ENCODE measurements at regions not wholly inside any gene's neighbourhood (a gene's known extent, or its start where the extent isn't known, plus 50 kb on each side); places are given as distances from the start of the nearest gene placed in this dataset.
"Not testable (repeated sequence)": the region's sequence is repeated elsewhere in the genome, so short reads cannot be mapped to it uniquely, and the experiment has no call there.

DNA sequence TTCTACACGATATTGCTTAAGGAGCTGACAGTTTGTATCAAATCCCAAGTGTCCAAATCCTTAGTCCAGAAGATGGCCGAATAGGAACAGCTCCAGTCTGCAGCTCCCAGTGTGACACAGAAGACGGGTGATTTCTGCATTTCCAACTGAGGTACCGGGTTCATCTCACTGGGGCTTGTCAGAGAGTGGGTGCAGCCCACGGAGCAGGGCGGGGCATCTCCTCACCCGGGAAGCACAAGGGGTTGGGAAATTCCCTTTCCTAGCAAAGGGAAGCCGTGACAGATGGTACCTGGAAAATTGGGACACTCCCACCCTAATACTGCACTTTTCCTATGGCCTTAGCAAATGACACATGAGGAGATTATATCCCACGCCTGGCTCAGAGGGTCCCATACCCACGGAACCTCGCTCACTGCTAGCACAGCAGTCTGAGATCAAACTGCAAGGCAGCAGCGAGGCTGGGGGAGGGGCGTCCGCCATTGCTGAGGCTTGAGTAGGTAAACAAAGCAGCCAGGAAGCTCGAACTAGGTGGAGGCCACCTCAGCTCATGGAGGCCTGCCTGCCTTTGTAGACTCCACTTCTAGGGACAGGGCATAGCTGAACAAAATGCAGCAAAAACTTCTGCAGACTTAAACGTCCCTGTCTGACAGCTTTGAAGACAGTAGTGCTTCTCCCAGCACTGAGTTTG lies 162.3 kb upstream of the MAP2 start:
- TF ChIP-seq, protein P1, sequence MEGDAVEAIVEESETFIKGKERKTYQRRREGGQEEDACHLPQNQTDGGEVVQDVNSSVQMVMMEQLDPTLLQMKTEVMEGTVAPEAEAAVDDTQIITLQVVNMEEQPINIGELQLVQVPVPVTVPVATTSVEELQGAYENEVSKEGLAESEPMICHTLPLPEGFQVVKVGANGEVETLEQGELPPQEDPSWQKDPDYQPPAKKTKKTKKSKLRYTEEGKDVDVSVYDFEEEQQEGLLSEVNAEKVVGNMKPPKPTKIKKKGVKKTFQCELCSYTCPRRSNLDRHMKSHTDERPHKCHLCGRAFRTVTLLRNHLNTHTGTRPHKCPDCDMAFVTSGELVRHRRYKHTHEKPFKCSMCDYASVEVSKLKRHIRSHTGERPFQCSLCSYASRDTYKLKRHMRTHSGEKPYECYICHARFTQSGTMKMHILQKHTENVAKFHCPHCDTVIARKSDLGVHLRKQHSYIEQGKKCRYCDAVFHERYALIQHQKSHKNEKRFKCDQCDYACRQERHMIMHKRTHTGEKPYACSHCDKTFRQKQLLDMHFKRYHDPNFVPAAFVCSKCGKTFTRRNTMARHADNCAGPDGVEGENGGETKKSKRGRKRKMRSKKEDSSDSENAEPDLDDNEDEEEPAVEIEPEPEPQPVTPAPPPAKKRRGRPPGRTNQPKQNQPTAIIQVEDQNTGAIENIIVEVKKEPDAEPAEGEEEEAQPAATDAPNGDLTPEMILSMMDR (IDR thresholded peaks at IDR 0.05), result not testable (repeated sequence)
- TF ChIP-seq POLR2A (IDR thresholded peaks at IDR 0.05), result not testable (repeated sequence)
